Fibroblast of upper back skin (primary cell): ENCODE measurements at regions not wholly inside any gene's neighbourhood (a gene's known extent, or its start where the extent isn't known, plus 50 kb on each side); places are given as distances from the start of the nearest gene placed in this dataset.

Source experiments
- DNase-seq: peaks from one replicate; pipeline ENCODE4 v3.0.0-alpha.2; 2013

- DNase-seq: peak; percentile 47
These were observed 60.7 kb upstream of the ITGA4 start for GRCh38 chr2:181396256-181397123.

- no peak for DNase-seq
These were observed 59.9 kb upstream of the ITGA4 start for GRCh38 chr2:181397331-181397730.

- no peak for DNase-seq
These were observed 59.2 kb upstream of the ITGA4 start for GRCh38 chr2:181398000-181398399.

DNA sequence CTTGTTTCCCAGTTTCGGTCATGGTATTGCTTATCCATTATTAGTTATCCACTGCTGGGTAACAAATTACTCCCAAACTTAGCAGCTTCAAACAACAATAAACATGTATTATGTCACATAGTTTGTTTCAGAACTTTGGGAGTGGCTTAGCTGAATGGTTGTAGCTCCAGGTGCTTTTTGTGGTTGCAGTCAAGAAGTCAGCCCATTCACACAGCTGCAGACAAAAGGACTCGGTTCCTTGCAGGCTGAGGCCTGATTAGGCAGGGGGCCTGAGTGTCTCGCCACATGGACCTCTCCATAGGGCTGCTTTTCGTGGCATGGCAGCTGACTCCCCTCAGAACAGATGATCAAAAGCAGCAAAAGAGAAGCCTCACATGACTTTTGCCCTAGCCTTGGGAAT, 58.2 kb upstream of the ITGA4 start:
- no peak for DNase-seq

- no peak for DNase-seq
These were observed 52.7 kb upstream of the ITGA4 start for GRCh38 chr2:181404472-181404871.

DNA sequence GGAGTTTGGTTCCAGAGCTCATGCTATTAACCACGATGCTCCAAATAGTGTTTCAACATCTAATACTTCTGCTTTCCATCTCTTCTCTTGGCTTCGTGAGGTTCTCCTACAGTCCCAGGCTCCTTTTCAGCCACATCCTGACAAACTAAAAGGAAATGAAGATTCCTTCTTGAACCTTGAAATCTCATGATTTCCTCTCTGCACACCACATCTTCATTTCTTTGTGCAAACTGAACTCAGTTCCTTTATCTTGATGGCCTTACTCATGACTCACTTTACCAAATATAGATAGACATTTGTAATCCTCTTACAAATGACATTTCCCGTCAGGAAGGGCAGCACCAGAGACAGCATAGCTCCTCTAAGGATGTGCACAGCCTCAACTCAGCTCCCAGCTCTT, 50.0 kb upstream of the ITGA4 start:
- DNase-seq: no peak
